Peyer's patch (tissue), 4 donors: ENCODE measurements at regions not wholly inside any gene's neighbourhood (a gene's known extent, or its start where the extent isn't known, plus 50 kb on each side); places are given as distances from the start of the nearest gene placed in this dataset.

Source experiments
- POLR2A ChIP-seq, 2 donors: fragments of 450-650 bp; IDR thresholded peaks; one replicate each; pipeline ENCODE4 v1.5.1; 2017; ENCODE audit warnings: antibody characterized with exemption in 2 of 2, mild to moderate bottlenecking in 2 of 2, moderate library complexity in 2 of 2
- TF ChIP-seq, protein P1 (sequence below), 6 experiments: fragments of 450-650 bp in 4 of 6; fragments of 200-600 bp in 2 of 6; sonication (generic) in 1 of 6; IDR thresholded peaks; one replicate each; pipeline ENCODE4 v1.5.1; 2017 to 2019; ENCODE audit warnings: antibody characterized with exemption in 6 of 6, mild to moderate bottlenecking in 3 of 6, moderate library complexity in 1 of 6

DNA sequence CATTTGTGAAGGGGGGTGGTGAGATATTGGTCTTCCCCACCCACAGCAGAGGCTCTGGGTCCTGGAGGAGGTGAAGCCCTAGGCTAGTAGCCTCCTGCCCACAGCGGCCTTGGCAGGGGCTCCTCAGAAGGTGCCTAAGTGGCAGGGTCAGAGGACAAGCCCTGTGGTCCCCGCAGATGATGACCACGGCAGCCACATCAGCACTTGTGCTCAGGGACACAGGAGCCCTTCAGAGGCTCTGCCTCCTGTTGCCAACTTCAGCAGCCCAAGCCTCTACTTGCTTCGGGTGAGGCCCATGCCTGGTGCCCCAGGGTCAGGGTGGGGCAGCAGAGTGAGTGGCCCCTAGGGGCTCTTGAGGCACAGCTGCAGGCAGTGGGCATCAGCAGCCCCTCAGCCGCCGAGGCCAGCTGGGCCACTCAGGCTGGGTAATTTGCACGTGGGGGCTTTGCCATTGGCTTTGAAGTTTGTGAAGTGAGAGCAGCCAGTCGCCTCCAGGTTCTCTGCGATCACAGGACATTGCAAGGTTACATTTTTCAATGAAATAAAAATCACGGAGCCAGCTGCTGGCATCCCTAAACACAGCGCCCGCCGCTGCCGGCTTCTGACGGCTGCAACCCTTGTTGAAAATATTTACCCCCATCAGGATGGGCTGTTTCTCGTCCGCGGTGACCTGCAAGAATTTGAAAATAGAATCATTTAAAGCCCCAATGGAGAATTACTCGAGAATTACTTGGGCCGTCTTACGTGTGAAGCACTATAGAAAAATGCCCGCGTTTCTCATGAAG, 108.5 kb downstream of the HMX1 start:
- TF ChIP-seq, protein P1, sequence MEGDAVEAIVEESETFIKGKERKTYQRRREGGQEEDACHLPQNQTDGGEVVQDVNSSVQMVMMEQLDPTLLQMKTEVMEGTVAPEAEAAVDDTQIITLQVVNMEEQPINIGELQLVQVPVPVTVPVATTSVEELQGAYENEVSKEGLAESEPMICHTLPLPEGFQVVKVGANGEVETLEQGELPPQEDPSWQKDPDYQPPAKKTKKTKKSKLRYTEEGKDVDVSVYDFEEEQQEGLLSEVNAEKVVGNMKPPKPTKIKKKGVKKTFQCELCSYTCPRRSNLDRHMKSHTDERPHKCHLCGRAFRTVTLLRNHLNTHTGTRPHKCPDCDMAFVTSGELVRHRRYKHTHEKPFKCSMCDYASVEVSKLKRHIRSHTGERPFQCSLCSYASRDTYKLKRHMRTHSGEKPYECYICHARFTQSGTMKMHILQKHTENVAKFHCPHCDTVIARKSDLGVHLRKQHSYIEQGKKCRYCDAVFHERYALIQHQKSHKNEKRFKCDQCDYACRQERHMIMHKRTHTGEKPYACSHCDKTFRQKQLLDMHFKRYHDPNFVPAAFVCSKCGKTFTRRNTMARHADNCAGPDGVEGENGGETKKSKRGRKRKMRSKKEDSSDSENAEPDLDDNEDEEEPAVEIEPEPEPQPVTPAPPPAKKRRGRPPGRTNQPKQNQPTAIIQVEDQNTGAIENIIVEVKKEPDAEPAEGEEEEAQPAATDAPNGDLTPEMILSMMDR (IDR thresholded peaks at IDR 0.05) = no peak
- TF ChIP-seq POLR2A (IDR thresholded peaks at IDR 0.05) = no peak
